ENCODE measurements at regions not wholly inside any gene's neighbourhood (a gene's known extent, or its start where the extent isn't known, plus 50 kb on each side); places are given as distances from the start of the nearest gene placed in this dataset.

DNA sequence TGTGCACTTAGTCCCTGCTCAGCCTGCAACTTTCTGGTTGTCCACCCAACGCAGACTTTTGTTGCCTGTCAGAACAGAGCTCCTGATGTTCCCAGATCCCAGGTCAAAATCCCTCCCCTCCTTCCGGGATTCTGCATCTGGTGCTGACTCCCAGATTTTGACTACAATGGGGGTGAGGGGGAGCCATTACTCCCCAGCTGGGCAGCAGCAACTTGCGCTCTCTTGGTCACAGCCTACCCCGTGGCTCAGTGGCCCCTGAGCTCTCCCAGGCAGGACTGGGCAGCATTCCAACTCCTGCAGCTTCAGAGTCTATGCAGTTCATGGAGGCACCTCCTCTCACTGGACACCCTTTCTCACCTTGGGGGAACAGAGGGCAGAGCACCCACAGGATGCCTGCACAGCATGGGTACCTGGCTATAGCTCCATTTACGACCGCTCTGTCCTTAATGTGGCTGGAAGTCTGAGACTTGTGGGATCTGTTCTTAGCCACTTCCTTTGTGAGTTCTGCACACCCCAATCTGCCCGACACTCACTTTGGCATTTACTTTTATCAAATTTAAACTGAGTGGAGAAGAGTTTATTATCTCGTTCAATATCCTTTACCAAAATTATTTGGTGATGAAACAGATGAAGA is 545.5 kb upstream of the MGMT start:
- DNase-seq = no peak

DNA sequence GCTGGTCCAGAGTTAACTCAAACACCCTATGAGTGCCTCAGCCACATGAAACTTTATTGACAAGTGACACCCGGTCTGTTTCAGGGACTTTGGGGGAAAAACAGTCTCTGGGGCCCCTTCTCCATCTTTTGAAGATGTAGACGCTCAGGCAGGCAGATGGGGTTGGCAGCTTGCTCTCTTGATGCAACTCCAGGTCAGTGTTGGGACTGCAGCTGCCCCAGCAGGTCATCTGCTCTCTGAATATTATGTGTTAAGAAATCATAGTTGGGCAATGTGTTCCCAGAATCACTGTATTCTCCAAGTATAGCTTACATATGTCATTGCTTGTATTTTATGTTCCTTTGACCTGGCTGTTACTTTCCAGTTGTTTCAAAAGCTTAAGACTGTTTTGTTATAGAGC is 544.9 kb upstream of the MGMT start:
- no peak for DNase-seq

DNA sequence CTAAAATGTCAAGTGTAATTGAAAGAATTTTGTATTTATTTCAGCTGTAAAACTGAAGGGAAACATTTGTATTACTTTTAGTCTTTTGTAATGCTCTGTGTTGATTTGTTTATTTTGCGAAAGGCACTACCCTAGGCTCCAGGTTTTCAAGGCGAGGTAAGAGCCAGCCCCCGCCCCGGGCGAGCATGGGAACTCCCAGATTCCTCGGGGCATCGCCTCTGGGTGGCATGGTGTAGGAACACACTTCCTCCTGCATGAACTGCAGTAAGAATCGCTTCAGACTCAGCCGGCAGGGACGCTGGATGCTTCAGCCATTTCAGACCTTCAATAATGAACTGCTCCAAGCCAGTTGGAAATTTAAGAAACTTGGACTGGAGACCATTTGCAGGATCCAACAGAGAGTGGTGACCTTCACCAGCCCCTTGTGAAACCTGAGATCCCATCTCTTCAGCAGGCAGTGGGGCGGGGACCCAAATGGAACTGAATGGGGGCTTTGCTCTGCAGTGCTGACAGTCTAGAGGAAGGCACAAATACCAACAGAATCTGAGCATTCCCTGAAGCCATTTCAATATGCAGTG is 544.3 kb upstream of the MGMT start:
- no peak for DNase-seq

DNA sequence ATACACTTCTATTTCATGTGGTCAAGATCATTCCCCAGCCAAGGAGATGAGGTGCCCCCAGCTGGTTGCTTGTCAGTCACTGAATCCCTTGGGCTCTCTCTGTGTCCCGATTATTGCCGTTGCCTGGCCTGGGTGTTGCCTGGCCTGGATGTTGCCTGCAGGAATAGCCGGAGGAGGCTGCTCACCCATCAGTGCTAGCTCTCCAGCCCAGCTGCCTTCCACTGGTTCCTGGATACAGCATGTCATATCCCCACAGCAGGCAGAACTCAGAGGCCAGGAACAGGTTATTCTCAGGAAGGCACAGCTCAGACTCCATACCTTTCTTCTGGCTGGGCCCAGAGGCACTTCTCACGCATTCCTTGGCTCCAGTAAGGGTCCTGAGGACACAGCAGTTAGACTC is 542.1 kb upstream of the MGMT start:
- no peak for DNase-seq

DNA sequence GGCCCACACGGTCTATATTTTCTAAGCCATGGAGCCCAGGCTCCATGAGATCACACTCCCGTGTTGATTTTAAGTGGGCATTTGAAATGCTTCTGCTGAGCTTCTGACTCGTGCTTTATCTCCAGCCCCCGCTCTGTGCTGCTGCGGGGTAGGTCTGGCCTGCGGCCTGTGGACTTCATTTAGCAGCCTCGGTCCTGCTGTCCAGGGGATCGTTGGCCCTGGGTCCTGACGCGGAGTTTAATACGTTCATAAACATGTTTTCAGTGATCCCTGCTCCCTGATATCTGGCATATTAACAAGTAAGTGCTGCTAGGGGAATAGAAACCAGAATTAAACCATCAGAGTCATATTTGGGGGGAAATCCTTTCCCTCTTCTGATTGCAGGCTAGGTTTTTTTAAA is 540.3 kb upstream of the MGMT start:
- no peak for DNase-seq

DNA sequence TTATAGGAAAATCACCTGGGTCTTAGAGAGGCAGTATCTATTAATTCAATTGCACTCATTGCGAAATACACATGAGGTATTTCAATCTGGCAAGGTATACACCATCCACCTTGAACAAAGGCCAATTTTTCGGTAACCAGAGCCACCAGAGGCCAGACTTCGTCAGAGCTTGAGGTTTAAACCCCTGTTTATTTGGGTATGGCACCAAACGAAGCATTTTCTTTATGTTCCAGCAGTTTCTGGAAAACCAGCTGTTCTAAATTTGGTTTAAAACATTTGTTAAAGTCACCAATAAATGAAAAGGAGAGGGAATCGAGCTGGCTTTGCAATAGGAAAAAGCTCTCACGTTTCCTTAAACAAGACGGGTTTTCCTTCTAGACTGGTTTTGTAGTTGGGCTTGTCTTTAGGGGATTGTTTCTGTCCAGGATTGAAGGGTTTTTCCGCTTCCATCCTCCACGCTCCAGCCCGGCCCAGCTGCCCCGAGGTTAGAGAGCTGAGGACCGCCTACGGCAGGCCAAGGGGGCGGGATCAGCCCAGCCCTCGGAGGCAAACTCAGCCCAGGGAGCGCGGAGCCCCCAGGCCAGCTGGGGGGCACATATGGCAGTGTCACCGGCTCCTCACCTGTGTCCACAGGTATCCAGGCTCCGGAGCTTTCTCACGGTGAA is 539.4 kb upstream of the MGMT start:
- DNase-seq = no peak

DNA sequence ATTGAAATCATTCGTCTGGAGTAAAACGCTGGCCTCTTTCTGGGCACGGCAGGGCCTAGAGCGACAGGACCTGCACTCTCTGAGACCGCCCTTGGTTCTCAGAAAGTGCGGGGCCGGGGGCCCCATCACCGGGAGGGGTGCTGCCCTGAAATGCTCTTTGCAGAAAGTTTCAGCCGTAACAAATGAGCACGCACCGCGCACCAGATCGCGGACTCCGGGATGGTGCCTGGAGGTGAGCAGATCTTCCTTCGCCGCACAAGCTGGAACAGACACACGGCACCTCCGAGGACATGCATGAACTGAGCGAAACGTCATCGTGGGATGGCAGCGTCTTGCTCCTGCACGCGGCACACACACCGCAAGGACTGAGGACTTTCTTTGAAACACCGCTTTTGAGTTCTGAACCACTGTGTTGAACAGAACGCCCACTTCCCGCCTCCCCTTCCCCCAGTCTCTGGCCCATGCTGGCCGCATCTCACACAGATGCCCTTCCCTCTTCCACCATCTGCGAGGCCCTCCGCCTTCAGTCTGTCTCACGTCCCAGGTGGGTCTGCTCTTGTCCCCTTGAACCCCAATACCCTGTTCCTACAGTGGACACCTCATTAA is 538.7 kb upstream of the MGMT start:
- no peak for DNase-seq

DNA sequence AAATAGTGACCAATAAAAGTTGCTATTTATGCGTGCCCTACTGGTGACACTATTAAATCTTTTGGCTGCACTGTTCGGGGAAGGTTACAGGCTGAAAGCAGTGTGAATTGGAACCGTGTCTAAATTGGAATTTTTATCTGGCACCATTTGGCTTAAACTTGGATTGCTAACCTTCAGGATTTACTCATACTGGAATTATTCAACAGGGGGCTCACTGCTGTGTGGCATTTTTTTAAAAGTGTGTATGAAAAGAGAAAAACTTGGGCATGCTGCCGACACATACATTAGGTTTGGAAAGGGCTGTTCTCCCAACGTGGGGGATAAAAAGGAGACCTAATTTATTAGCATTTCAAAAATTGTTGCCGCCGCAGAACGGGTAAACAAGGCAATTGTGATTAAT is 537.9 kb upstream of the MGMT start:
- no peak for DNase-seq

DNA sequence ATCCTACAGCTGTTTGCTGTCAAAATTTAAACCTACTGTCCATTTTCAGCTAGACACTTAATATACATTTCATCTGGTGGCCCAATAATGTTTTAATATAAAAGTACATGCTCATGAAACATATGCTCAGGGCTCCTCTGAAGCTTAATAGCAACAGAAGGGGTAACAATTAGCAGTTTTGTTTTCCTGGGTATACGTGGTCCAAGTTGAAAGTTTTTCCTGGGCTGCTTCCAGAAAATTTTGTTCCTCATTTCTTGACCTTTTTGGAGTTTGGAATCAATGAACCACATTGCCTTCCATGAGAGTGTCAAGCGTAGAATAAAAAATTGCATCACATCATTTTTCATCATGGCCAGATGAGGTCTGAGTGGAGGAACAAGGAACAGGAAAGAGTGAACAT is 537.3 kb upstream of the MGMT start:
- no peak for DNase-seq

DNA sequence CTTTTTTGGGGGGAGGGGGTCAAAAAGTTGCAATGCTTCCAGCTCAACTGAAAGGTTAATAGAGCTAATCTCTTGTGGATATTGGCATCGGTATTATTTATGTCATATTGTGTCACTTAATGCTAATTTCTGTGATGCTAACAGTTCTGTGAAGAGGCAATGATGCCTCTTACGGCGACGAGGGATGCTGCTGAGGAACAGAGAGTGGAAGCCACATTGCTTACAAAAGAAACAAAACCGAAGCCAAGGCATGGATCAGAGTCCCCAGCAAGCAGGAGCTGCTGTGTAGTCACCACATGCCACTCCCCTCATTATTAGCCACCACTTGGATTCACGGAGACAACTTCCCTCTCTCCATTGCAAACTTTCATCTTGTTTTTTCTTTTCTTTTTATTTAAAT is 536.5 kb upstream of the MGMT start:
- no peak for DNase-seq

DNA sequence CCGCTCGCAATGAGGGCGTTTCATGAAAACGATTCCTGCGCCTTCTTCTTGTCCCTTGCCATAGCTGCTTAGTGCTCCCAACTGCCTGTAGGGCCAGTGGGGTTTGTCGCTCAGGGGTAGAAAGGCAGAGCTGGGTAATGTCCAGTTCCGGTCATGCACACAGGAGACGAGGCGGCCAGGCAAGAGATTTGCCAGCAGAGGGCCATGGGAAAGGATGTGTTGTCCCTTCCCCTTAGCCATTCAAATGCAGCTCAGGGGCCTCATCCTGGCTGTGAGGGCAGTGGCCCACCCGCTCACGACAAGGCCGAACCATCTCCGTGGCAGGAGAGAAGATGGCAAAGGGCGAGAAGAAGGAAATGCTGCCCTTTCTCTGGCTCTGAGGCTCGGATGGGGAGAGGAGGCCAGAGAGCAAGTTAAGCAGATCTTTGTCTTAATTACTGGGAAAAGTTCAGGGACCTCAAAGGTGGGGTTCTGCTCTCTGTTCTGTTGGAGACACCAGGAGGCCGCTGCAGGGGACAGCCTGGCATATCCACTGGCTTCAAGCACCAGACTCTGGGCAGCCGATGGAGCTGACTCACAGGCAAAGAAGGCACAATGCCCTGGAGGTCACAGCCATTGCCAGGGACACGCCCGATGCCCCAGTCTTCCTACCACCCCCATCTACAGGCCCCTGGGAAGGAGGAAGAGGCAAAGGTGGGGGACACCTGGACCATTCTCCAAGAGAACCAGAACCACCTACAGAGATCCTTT is 534.8 kb upstream of the MGMT start:
- DNase-seq = no peak

DNA sequence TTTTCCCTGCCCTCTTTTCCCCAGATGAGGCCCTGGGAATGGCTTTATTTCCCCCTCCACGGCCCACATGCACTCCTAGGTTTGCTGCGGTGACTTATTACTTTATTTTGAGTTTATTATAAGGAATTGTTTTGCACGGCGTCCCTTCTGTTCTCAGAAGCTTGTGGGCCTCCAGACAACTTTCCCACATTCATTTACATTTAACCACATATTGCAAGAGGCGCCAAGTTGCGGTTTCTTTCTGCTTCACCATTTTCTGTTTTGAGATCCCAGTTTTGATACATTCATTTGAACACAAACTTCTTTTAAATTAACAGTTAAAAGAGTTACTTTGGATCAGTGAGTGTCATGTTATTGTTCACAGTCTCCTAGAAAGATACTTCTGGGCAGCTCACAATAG is 532.5 kb upstream of the MGMT start:
- no peak for DNase-seq

DNA sequence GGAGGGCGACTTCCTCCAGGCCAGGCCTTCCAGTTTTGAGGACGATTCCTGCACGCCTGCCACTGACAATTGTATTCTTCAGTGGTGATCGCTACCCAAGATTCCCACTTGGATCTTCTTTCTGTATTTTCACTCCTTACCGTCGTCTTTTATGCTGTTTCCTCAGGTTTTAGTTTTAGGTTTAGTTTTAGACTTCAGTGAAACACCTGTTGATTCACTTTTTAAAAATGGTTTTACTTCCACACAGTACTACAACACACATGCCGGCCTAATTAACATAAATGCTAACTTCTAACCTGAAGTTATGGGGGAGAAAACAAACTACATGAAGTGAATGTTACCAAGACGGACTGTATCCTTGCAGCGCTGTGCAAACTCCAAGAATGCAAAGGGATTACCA is 530.6 kb upstream of the MGMT start:
- DNase-seq = no peak

DNA sequence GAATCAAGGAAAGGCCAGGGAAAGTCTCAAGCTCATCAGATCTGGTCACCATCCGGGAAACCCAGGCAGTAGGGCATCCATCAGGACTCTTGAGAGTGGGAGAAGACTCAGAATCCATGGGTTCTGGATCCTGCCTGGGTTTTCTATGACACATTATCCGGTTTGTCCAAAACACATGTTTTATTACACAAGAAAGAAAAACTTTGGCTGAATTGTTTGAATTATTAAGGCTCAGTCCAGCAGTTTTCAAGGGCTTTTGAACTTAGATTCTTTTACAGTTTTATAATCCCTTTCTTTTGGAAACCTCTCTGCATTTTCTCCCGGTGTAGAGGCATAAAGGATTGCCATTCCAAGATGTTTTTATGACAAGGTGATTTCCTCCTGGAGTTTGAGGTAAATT is 528.5 kb upstream of the MGMT start:
- DNase-seq = no peak

DNA sequence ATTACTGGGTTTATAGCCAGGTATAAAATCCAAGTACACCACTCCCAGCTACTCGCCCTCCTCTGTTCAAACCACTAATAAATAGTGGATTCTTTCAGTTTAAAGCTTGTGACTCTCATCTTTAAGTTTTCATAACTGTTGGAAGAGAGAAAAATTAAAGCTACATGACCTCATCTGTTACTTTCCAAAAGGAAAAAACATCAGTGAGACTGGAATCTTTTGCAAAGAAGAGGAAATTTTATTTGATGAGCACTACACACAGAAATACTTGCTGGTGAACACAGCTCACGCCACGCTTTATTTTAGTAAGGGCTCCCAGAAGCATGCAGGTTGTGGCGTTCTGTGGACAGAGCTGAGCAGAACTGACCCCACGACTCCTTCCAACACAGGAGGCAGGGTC is 527.0 kb upstream of the MGMT start:
- no peak for DNase-seq

DNA sequence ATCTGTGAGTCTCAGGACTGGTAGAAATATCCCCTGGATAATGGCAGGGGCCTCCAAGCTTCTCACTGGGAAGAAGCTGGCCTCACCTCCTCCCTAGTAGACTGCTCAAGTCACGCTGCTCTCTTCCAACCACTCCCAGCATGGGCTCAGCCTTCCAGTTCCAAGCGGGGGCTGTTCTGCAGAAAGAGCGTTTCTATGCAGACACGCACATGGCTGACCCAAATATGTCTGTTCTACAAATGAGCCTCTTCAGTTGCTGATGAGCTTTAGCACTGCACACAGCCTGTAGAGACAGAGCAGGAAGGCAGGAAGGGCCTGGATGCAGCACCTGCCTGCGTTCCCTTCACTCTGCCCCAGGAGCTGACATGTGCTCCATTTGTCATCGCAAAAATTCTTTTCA is 523.9 kb upstream of the MGMT start:
- no peak for DNase-seq

DNA sequence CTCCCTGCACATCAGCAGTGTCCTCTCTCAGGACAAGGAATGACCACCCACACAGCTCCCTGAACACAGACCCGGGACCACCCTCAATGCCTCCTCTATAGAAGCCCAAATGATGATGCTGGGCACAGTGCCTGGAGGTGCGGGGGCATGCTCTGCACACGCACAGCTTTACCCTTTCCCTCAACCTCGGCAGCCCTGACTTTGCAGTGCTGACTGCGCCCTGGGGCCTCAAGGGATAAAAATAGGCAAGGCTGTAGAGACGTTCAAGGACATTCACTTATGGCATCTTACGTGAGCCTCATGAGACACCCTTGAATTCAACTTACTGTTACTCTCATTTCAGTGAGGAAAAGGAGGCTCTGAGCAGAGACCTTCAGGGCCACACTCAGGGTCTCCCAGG is 521.6 kb upstream of the MGMT start:
- DNase-seq = no peak

DNA sequence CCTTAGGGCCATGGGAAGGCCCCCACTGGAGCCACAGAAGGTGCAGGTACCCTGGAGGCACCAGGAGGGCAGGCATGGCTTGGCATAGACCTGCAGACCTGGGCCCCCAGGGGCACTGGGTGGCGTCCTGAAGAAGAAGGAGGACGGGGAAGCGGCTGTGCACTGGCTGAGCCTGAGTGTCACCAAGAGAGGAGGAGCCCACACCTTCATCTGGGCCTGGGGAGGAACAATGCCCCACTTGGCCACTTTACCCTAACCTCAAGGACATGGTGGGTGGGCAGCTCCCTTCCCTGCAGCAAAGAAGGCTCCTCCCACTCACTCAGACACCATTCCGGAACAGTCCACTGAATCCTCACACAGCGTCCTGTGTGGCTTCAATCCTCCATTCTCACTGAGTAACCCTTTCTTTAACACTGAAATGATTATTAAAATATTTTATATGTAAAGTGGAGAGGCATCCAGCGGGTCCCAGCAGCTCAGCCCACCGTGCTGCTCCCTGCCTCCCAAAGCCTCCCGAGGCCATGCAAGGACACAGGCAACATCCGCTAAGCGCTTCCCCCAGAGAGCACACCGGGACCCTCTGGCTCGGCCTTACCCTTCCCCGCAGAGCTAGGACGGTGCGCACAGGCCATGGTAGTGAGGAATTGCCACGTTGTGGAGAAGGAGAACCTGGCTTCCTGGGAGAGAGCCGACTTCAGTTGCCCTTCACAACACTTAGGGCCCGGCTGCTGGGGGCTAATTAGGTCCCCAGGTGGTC is 516.7 kb upstream of the MGMT start:
- no peak for DNase-seq

DNA sequence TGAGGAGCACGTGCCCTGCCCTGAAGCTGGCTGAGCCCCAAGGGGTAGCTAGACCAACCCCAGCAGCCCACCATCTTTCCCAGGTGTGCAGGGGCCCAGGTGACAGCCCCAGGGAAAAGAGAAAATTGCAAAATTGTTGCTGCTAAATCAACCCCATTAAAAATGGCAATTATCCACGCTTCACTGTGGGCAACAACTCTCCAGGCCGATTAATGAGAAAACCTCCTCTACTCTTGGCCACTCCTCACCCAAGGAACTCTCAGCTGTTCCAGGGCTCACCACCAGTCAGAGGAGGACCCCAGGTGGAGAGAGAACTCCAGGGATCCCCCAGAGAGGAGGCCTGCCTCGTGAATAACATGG is 516.1 kb upstream of the MGMT start:
- no peak for DNase-seq

DNA sequence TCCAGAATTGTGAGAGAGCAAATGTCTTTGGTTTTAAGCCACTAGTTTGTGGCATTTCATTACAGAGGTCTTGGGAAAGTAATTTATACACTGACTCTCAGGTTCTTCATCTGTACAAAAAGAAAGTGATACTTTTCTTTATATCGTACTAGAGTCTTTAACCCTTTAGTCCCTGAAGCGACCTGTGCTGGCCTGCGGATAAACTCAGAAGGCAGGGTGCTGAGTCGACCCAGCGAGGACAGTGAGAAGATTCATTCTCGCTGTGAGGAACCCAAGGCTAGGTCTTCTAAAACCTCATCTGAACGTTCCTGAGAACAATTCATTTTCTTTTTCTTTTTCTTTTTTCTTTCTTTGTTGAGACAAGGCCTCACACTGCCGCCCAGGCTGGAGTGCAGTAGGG is 514.2 kb upstream of the MGMT start:
- DNase-seq = no peak

DNA sequence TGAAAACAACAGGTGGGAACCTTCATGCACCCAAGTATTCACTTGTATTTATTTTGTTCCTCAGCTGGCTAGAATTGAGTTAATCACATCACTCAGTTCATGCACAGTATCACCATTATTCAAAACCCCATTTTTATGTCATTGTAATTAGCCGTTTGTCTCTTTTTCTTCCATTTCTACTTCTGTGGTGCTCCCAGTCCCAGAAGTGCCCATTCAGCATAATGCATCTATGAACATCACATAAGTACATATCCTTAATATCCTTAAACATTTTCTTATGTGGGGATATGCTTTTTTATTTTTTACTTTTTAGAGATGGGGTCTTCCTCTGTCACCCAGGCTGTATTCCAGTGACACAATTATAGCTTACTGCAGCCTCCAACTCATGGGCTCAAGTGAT is 510.9 kb upstream of the MGMT start:
- no peak for DNase-seq

DNA sequence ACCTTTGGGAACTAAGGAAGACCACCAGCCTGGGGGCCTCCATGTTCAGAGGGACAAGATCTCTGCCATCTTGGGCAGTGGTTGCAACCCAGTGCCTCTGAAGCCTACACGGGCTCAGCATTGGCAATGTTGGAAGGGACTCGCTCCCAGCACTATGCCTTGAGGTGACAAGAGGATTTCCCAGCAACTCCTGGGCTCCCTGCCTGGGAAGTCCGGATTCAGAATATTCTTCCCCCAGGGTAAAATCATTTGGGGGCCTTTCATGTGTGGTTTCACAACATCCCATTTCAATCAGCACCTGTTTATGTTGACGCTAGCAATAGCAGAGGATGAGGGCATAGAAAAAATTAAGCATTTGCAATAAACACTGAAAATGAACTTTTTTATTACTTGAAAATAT is 509.8 kb upstream of the MGMT start:
- DNase-seq = no peak
